ENCODE measurements at regions not wholly inside any gene's neighbourhood (a gene's known extent, or its start where the extent isn't known, plus 50 kb on each side); places are given as distances from the start of the nearest gene placed in this dataset.

GRCh38 chr12:107326237-107326636 lies 232.9 kb upstream of the CRY1 start:
- TF ChIP-seq CTCF (IDR thresholded peaks at IDR 0.05) (no peak), POLR2A (IDR thresholded peaks at IDR 0.05) (no peak)
- intact Hi-C loops (cut with DNase I): no loop called here
- Histone ChIP-seq H3K4me1 (replicated peaks in 1 of 2) (no peaks in the 10 kb centered on the region), H3K27ac (no peak overlapping the region), H3K9me3 (replicated peaks in 1 of 3) (no peaks in the 10 kb centered on the region), H3K36me3 (replicated peaks in 1 of 2) (no peaks in the 10 kb centered on the region), H3K4me3 (no peak overlapping the region), H3K27me3 (peaks cover 27% of the 10 kb centered on the region)
- WGBS, 4 donors: 39 to 75% (median 55%) methylated on average over 2 of the region's 2 CpGs
- no peak for DNase-seq

- Histone ChIP-seq H3K27me3 (peaks cover 18% of the 10 kb centered on the region), H3K36me3 (replicated peaks in 1 of 2) (no peaks in the 10 kb centered on the region), H3K9me3 (replicated peaks in 1 of 3) (no peaks in the 10 kb centered on the region), H3K27ac (no peak overlapping the region), H3K4me1 (replicated peaks in 1 of 2) (no peaks in the 10 kb centered on the region), H3K4me3 (no peak overlapping the region)
- TF ChIP-seq CTCF (IDR thresholded peaks at IDR 0.05) (no peak), POLR2A (IDR thresholded peaks at IDR 0.05) (no peak)
- WGBS, 4 donors: 67 to 83% (median 70%) methylated on average over 5 of the region's 5 CpGs
- no peak for DNase-seq
- intact Hi-C loops (cut with DNase I): no loop called here
These were observed 234.4 kb upstream of the CRY1 start for GRCh38 chr12:107327651-107328182.

GRCh38 chr12:107328442-107329133 lies 235.2 kb upstream of the CRY1 start:
- Histone ChIP-seq H3K9me3 (replicated peaks in 1 of 3) (no peaks in the 10 kb centered on the region), H3K4me3 (no peak overlapping the region), H3K27ac (no peak overlapping the region), H3K27me3 (peaks cover 12% of the 10 kb centered on the region), H3K4me1 (replicated peaks in 1 of 2) (no peaks in the 10 kb centered on the region), H3K36me3 (replicated peaks in 1 of 2) (no peaks in the 10 kb centered on the region)
- DNase-seq: no peak
- 50 to 59% (median 51%) methylated on average over 8 to 11 of the region's 11 CpGs for WGBS, 4 donors
- TF ChIP-seq POLR2A (IDR thresholded peaks at IDR 0.05) (no peak), CTCF (IDR thresholded peaks at IDR 0.05) (no peak)
- intact Hi-C loops (cut with DNase I): no loop called here

- Histone ChIP-seq H3K4me1 (replicated peaks in 1 of 2) (no peaks in the 10 kb centered on the region), H3K9me3 (replicated peaks in 1 of 3) (no peaks in the 10 kb centered on the region), H3K27ac (no peak overlapping the region), H3K4me3 (no peak overlapping the region), H3K36me3 (replicated peaks in 1 of 2) (no peaks in the 10 kb centered on the region), H3K27me3 (peaks cover 5% of the 10 kb centered on the region)
- intact Hi-C loops (cut with DNase I): no loop called here
- TF ChIP-seq POLR2A (IDR thresholded peaks at IDR 0.05): no peak
- no peak for TF ChIP-seq CTCF (IDR thresholded peaks at IDR 0.05)
- 81 to 95% (median 89%) methylated on average over 1 of the region's 1 CpG for WGBS, 4 donors
- DNase-seq: no peak
These were observed 236.4 kb upstream of the CRY1 start for GRCh38 chr12:107329569-107330324.
